NT2/D1 (cell line): ENCODE measurements at regions not wholly inside any gene's neighbourhood (a gene's known extent, or its start where the extent isn't known, plus 50 kb on each side); places are given as distances from the start of the nearest gene placed in this dataset.

Experiments used
- SUZ12 ChIP-seq: IDR thresholded peaks from 2 replicates; pipeline ENCODE4 v1.6.1; 2011; ENCODE audit not compliant: insufficient read length, insufficient read depth; ENCODE audit errors: extremely low read depth
- YY1 ChIP-seq: IDR thresholded peaks from 2 replicates; pipeline ENCODE4 v1.6.1; 2011; ENCODE audit not compliant: insufficient read length, insufficient read depth
- ZNF274 ChIP-seq: IDR thresholded peaks from 2 replicates; pipeline ENCODE4 v1.6.1; 2011; ENCODE audit warnings: mild to moderate bottlenecking, low read depth, low read length

GRCh38 chr12:13670285-13670866 lies 311.0 kb downstream of the GRIN2B start:
- TF ChIP-seq ZNF274 (no peak), YY1 (no peak), SUZ12 (no peak)
